NCI-H748 (cell line): ENCODE measurements at regions not wholly inside any gene's neighbourhood (a gene's known extent, or its start where the extent isn't known, plus 50 kb on each side); places are given as distances from the start of the nearest gene placed in this dataset.

ENCODE experiments used
- DNase-seq: peaks from one replicate; lab custom pipeline; 2025; ENCODE audit not compliant: unreplicated experiment; lab: John Stamatoyannopoulos, UW

DNA sequence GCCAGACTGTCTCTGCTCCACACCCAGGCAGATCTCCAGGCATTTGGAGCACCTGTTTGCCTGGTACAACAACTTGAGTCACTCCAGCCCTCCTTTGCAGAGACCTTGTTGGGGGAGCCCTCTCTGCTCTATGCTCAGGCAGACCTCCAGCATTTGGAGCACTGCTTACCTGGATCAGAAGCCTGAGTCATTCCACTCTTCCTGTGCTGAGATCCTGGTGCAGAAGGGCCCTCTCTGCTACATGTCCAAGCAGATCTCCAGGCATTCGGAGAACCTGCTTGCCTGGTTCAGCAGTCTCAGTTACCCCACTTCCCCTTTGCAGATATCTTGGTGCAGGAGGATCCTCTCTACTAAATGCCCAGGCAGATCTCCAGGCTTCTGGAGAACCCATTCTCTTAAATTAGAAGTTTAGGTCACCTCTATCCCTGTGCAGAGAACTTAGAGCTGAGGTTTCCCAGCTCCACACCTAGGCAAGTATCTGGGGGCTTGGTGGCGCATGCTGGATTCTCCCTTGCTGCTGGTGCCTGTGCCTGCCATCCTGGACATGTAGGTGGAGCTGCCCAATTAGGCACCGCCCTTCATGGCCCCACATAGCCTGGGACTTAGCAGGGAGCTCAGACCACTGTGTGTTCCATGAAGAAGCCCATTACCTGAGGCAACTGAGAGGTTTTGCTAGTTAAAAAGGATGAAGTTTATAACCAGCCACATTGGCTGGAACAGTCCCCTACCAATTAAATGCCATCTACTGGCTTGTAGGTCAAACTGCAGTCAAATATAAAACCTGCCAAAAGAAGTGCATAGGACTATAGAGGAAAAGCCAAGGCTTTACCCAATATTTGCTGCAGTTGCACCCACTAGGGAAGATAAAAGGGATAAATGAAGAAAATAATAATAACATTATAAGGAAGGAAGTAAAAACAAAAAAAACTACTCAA, 97.6 kb upstream of the SLITRK6 start:
- DNase-seq = peak; percentile 8

DNA sequence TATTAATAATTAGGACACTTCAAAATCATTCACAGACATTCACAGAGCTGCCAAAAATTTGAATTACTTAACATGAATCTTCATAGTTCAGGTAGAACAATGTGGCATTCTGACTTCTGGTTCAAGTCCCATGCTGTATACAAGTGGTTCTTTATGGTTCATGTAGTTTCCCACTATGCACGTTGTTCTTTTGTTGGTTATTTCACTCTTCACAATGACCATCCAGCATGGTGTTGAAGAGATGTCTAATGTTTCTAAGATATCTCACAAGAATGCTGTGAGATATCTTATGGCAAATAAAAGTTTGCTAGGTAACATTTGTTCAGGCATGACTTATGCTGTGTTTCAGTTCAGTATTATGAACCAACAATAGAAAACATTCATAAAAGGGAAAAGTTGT, 88.2 kb upstream of the SLITRK6 start:
- DNase-seq = no peak

DNA sequence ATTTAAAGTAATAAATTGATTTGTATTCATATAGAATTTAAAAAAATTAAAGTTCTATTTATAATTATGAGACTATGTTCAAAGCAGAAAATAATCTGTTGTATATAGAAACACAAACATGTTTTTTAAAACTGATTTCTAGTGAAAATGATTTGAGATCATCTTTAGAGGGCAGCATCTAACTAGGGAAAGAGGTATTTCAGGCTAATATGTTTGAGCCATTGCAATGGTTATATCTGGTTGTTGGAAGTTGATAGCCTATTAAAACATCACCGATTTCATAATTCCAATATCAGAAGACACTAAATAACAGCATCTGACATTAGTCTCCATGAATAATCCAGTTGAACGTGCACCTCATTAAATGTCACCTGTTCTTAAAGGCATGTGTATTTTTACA, 79.8 kb upstream of the SLITRK6 start:
- DNase-seq = peak; percentile 30

DNA sequence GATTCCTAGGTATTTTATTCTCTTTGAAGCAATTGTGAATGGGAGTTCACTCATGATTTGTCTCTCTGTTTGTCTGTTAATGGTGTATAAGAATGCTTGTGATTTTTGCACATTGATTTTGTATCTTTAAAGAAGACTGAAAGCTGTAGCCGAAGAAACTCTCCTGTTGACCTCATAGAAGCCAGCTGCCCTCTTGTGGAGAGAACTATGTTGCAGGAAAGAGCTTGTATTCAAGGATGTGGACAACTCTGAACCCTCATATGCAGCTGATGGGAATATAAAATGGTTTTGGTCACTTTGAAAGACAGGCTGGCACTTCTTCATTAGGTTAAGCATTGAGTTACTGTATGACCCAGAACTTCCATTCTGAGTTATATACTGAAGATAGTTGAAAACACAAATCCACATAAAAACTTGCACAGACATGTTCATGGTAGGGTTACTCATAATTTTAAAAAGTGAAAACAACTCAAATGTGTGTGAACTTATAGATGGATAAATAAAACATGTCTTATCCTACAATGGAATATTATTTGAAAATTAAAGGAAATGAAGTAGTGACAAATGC, 65.8 kb upstream of the SLITRK6 start:
- DNase-seq = peak; percentile 57

DNA sequence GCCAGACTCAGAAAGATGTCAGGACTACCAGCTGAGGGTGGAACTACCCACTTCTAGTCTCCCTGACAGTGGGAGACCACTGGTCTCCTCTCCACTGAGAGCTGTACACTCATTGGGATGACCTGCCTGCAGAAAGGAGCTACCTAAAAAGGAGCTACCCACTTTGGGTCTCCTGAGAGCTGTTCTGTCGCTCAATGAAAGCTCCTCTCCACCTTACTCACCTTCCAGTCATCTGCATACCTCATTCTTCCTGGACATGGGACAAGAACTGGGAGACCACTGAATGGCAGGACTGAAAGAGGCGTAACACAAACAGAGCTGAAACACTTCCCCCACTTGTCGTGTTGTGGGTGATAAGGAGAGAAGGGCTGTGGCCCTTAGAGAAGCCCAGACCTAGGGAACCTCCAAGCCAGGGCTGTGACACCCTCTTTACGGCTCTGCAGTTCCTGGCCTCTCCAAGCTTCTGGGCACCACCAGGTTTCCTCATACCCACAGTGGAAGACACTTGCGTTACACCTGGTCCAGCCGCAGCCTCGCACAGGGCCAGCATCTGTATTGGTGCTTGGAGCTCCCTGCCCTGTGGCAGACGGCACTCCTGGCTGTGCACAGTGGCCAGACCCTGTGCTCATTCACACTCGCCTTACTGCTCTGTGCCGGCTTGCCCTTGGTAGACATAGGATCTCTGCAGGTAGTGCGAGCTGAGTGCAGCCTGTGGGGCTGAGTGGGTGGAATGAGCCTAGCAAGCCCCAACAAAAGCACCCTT, 54.9 kb upstream of the SLITRK6 start:
- no peak for DNase-seq

DNA sequence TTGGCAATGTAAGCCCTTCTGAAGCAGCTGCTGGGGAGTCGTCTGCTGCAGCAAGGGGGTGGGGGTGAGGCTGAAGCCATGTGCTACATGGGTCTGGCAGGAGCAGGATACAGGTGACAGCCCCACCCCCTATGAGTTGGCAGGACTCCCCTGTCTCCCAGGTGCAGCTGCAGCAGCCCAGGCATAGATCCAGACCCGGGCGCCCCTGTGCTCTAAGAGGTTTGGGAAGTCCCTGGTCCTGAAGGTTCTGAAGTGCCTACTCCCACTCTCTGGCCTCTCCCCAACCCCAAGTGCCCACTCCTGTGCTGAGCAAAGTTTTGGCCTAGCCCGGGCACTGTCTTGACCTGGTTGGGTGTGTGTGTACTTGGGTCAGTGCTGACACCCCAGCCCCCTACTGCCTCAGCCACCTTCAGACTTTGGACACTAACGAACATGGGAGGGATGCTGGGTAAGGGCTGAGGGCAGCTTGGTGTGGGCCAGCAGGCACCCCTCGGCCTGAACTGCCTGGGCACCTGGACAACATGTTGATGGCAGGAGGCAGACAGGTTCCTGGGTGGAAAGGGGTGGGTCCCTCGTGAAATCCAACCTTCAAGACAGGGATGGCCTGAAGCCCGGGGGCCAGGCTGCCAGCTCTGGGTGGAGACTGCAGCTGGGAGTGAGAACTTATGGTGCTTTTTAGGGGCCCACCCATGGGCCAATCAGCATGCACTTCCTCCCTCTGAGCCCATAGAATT, 54.1 kb upstream of the SLITRK6 start:
- DNase-seq = no peak
